DMS 273 treated with DMSO at 0.1 percent for 48 hours (cell line): ENCODE measurements at regions not wholly inside any gene's neighbourhood (a gene's known extent, or its start where the extent isn't known, plus 50 kb on each side); places are given as distances from the start of the nearest gene placed in this dataset.

ENCODE experiments used
- DNase-seq: peaks from one replicate; lab custom pipeline; 2025; lab: John Stamatoyannopoulos, UW

DNA sequence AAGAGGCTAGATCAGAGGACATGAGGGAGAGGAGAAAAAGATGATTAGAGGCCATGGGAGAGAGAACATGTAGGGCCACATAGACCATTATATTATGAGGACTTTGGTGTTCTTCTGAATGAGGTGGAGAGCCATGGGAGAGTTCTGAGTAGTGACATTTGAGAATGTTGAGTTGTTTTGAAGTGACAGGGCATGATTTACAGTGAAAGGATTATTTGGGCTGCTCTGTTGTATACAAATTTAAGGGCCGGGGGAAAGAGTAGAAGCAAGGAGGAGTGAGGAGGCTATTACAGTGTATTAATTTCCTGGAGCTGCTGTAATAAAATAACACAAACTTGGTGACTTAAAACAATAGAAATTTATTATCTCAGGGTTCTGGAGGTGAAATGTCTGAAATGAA lies 102.5 kb upstream of the RGS4 start:
- DNase-seq, result no peak

DNA sequence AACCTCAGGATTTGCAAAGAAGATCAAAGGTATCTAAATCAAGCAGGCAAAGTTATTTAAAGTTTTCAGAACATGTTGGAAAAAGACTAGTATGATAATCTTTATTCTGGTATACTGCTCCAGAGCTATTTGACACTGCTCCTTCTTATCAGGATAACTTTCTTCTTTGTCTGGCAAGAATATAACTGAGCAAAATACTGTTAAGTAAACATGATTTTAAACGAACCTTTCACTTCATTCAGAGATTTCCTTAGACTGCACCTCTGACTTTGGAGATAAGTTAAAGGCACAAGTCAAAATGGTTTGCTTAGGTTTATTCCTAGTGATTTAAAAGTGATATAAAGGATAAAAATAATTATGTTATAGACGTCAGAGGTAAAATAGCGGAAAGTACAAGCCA lies 103.9 kb upstream of the CCDC190 start:
- DNase-seq, result no peak

DNA sequence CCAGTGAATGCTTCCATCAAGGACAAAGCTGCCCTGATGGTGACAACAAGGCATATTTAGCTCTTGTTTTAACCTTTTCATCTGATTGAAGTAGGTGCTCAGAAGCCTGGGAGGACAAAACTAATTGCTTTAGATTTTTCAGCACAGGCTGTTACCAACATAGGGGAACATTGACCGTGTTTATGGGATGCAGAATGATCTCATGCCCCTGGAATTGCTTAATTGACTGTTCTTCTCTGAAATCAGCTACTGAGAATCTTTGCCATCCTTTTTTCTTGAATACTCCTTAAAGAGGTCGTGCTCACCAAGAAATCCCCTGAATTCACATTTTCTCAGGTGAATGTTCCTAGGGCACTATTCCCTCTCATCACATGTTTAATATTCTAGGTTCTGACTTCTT lies 95.9 kb upstream of the CCDC190 start:
- DNase-seq, result no peak

DNA sequence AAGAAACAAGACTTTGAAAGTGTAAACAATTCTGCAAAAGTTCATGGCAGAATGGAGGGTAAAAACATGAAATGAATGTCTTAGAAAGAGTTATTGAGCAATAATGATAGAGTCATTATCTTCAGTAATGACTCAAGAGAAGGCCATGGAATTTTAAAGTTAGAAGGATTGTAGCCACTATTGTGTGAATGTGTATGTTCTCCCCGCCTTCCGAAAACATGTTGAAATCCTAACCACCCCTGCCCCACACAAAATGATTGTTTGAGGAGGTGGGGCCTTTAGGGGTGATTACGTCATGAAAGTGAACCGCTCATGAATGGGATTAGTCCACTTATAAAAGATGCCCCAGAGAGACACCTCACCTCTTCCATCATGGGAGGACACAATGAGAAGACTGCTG lies 93.8 kb upstream of the CCDC190 start:
- no peak for DNase-seq

DNA sequence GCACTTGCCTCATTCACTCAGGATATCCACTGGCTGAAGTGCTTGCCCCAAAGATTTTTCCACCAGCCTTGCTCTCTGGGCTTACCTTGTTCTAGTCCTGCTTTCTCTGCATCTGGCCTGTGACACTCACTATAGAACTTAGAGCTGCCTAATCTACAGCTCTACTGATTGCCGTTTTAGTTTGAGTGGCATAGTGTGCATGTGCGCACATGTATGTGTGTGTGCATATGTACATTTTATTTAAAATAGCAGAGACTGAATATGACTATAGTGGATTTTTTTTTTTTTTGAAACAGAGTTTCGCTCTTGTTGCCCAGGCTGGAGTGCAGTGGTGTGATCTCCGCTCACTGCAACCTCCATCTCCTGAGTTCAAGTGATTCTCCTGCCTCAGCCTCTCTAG lies 92.0 kb upstream of the CCDC190 start:
- no peak for DNase-seq

DNA sequence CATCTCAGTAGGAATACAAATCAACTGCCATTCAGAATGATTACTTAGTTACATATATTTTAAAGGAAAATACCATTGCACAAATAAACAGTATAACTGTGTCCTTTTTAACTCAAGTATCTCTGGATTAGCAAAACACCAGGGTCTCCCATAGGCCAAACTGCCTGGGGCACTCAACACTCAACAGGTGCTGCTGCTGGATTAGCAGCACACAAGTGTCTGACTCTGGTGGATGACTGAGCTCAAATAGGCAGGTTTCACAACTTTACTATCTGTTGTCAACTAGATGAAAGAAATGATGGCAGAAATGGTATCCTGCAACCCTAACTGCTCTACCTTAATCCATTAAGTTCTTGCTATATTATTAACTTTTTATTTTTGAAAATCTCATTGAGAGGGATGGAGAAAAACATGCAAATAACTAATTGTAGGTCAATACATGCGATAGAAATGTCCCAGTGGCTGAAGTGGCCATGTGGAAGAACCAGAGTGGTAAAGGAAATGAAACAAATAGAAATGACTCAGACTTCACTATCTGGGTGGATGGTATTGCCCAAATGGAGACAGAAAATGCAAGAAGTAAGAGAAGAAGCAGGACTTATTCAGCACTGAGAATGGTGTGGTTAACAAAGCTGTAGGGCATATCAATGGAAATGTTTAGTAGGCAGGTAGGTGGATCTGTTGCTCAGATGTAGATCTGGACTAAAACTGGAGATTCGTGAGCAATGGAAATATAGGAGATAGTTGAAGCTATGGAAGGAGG lies 90.8 kb upstream of the CCDC190 start:
- no peak for DNase-seq

DNA sequence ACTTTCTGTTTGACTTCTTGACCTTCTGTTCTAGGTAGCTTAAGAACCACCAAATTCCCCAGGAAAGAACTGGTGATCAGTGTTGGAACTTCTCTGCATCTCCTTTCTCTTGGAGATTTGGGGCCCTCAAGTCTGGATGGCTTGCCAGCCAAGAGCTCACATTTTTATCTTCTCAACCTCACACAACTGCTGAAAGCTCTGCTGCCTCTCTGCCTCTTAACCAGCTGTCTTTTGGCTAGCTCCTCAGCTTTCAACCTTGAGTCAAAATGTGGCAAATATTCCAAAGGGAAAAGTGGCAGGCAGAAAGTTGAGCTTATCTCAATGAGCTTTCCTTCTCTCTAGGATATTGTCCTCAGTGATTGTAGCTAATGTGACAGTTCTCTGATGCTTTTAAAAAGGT lies 89.2 kb upstream of the CCDC190 start:
- DNase-seq, result no peak

DNA sequence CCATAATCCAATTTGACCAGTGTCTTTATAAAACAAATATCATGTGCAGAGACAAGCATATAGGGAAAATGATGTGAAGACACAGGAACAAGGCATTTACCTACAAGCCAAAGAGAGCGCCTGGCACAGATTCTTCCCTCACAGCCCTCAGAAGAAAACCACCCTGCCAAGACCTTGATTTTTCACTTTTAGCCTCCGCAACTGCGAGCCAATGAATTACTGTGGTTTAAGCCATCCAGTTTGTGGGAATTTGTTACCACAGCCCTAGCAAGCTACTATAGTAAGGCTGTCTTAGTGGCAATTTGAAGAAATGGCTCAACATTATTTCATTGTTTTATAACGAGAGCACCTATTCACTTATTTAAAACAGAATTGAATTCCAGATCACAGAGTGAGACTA lies 85.7 kb upstream of the CCDC190 start:
- DNase-seq, result no peak

DNA sequence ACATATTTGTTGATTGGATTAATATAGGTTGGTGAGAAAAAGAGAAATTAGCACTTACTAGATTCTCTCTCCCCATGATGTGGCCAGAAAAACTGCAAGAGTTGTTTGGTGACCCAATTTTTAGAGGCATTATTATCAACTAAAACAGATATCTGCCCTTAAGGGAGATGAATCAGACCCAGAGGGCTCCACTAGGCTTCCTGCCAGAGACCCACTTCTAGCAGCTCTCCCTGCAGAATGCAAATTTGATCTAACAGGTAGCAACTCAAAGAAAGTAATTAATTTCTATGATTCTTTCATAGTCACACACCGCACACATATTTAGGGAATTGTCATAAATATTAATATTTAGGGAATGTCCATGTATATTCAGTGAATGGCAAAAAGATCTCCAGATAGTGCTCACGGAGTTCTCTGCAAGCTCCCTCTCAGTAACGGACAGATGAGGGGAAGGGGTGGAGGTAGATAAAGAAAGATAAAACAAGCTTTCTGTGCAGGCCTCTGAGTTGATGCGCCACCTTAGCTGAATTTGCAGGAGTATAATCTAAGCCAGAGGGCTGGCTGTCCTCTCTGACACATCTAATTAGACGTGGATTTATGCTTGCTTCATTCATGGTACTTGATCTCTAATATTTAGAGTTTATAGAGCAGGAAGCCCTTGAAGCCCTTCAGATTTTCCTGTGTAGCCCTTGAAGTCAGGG lies 84.1 kb upstream of the CCDC190 start:
- no peak for DNase-seq

DNA sequence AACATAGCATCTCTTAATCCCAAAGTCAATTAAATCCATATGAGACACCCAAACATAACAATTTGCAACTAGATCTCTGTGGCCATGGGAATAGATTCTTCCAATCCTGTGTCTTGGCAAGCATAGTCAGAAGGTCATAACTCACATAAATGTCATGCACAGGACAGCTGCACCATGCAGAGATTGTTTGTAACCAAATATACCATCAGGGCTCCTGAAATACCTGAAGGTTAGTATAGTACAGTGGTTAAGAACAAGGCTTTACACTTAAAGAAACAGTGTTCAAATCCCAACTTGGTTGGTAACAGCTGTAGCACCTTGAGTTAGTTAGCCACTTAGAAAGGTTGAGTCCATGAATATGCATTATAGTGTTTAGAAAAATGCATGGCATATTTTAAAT lies 82.6 kb upstream of the CCDC190 start:
- no peak for DNase-seq

DNA sequence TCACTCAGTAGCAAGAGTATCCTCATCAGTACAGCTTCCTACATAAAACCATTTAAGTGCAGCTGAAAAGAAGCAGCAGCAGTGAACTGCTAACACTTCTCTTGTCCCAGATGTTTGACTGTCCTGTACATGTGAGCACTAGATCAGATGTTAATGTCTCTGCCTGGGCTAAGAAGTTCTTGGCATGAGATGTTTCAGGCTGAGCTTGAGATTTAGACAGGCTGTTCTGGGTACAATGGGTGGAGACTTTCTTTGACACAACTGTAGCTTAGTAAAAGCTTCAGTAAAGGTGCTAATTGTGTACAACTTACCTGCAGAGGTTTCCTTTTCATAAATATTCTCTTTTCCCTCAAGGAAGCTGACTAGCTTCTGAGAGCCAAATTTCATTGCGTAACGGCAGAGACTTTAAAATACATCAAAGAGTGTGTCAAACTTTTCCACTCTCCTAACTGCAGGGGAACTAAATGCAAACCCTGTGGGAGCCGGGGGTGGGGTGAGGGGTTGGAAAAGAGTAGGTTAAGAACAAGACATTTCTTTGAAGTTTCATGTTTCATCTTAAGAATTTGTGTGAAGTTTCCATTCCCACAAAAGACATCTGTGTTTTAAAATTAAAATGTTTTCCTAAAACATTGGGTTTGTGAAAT lies 82.1 kb upstream of the CCDC190 start:
- peak; percentile 38 for DNase-seq

DNA sequence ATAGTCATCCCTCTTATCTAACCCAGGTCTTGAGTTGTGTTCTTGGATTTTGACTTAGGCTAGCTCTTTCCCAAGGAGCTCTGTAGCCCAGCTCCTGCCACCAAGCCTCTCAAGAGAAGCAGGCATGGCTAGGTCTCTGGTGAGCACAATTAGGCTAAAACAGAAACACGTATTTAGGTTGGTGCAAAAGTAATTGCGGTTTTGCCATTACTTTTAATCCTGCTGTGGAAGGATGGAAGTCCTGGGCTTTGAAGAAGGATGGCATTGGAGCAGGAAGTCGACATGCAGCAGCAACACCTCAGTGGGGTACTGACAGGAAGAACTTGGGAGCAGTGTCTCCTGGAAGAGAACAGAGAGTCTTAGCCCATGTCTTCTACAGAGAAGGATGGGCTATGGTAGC lies 80.0 kb upstream of the CCDC190 start:
- DNase-seq, result no peak

DNA sequence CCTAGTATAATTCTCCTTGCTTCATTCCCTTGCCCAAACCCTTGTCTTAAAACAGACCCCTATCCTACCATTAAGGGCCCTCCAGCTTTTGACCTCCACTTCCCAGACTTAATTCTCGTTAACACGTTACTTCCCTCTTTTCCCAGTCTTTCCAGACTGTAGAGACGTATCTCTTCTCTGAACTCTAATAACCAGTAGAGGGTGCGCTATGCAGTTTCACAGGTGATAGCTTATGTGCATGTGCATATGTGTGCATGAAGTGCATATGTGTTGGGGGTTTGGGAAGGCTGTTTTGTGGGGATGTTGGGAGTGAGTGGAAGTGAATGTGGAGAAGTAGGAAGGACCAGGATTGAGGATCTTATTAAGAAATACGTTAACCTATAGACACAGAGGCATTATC lies 78.1 kb upstream of the CCDC190 start:
- no peak for DNase-seq

DNA sequence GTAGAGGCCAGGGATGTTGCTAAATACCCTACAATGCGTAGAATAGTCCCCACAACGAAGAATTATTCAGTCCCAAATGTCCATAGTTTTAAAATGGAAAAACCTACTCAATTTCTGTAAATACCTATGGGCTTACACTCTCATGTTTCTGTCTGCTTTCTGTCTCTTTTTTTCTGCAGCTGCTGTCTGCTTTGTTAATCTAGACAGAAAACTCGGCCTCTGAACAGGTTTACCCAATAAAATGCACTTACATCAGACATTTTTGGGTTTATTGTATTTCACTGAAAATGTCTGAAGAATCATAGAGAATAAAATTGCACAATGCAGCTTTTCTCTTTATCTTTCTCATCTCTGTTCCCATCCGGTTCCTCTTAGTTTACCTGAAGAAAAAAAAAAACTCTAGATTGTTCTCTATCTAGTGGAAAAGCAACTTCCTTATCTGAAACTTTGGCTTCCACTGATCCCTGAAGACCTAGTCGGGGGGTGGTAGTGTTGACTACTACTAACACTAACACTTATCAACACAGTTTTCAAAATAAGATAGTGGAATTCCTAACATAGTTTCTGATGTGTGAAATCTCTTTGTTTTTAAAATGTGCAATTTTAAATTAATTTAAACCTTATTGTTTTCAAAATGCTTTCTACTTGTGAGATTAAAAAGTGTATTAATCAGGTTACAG lies 76.9 kb upstream of the CCDC190 start:
- no peak for DNase-seq

DNA sequence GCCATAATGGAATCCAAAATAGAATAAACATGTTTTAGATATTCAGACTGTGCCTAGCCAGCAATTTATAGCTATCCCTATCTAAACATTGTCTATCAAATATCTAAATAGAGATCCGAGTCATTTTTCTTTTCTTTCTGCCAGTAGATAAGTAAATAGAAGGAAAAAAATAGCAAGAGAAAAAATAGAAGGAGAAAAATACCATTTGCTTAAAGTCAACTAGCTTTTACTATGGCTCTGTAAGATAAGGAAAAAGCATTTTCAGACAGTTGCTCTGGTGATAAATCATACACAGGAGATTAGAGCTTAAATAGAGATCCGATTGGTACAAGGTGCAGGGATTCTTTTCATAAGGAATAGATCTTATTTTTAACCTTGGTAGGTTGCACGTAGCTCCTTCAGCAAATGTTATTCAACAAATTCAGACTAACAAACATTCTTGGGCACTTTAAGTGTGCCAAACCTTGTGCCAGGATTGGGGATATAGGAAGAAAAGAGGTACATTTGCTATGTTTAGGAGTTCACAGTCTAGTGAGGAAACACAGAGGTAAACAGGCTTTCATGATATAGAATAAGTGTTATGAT lies 70.1 kb upstream of the CCDC190 start:
- DNase-seq, result no peak

DNA sequence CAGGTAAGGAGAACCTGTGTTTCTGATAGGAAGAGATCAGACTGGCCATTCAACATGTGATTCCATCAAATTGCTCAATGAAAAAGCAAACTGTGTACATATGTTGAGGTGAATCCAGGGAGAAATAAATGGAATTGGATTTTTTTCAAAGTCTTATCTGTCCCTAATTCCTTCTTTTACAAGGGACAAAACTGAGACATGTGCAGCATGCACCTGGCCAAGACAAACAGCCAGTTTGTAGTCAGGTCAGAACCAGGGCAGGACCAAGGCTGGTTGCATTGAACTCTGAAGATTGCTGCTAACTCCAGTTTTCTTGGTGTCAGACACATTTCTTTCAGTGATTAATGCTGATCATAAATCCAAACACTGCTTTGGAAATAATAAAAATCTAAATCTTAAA lies 69.6 kb upstream of the CCDC190 start:
- DNase-seq, result no peak

DNA sequence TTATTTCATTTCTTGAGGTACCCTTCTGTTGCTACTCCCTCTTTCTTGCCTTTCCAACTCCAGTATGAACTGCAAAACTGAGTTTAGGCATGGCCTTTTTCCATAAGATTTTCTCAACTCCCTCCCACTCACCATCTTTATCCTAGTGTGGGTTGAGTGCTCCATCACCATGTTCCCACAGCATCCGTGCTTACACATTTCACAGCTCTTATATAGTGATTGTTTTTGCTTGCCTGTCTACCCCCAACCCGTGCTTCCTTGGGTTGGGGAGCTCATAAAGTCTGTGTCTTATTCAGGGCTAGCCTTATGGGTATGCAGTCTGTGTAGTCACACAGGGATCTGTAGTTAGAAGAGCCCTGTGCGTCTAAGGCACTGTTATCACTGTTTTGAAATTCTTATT lies 68.2 kb upstream of the CCDC190 start:
- DNase-seq, result no peak

DNA sequence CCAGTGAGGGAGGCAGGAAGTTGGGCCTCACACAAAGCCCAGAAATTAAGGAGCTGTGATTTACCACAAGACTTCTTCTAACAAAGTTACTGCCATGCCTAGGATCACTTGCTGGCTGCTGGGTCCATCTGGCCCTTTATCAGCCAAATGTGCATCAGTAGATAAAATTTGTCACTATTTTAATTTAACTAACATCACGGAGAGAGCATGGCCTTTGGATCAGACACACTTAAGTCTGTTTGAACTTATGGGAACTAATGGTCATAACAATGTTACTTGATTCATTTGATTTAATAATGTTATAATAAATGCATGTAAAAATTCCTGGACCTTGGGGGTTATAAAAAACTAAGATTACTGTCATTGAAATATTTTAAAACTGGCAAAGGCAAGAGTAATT lies 67.2 kb upstream of the CCDC190 start:
- DNase-seq, result no peak

DNA sequence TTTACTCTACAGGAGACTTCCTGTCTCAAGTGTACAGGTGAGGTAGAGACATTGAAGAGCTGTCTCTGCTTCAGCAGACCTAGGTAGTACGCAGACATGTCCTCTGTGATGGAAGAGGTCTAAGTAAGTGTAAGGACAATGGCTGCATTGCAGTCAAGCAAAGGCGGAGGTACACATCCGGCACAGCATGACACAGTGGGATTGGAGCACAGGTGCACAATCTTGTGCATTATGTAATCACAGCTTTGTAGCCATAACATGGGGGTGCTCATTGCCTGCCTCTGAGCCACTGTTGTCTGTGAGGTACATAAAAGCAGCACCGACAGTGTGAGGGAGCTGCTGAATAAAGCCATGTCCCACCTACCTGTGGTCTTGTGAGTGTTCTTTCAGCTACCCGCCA lies 66.4 kb upstream of the CCDC190 start:
- no peak for DNase-seq

DNA sequence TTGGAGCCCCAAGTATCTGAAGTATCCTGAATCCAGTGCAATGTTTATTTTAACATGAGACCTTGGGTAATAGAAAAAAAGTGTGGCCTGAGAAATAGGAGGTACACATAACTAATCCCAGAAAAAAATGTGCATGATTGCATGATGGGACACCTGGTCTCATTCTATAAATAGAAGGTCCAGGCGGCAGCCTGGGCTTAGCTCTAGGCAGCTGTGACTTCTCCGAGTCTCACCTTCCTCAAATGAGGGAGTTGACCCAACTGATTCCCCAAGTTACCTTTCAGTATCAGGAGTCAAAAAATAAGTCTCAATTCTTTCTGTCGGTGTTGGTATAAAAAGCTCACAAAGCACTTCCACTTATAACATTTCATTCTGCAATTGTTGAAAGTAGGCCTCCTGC lies 65.9 kb upstream of the CCDC190 start:
- no peak for DNase-seq

DNA sequence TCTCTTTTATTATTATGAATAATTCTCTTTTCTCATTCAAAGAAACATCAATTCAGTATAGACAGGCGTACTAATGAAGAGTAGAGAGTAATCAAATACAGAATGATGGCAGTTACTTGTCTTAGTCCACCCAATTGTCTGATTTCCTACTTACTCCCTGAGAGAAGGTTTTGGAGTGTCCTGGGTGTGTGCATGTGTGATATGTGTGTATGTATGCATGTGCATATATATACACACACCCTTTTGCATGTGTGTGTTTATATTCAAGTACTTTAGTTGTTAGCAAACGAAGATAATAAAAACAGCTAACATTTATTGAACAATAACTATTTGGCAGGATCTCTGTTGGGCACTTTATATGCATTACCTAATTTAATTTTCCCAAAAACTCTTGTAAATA lies 63.2 kb upstream of the CCDC190 start:
- DNase-seq, result no peak

DNA sequence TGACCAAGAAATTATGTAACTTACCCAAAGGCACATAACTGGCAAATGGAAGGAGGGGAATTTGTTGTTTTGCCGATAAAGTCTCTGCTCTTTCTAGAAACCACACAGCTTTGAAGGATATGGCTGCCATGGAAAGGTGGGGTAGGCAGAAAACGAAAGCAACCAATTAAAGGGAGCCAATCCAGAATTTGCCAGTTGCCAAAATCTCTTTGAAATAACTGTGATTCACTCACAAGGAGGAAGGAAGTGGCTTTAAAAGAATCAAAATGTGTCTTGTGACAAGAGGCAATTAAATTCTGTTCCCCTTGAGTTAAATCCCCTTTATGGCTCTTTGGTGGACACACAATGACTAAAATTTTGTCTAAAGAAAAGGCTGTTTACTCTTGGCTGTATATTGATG lies 61.2 kb upstream of the CCDC190 start:
- DNase-seq, result no peak

DNA sequence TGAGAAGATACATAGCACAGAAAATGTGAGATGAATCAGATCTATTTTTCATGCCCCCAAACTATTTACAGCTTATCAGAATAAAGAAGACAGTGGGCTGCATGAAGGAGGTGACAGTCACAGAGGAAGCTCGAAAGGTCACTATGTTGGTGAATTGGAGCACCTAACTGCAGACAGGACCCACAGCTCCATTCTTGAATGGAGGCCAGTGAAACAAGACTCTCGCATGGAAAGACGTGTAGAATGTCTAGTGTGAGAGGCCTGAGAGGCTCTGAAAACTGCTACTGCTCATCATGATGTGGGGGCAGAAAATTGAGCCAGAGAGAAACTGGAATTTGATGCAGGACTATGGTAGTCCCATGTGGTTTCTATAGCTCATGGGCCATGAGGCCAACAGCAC lies 60.3 kb upstream of the CCDC190 start:
- no peak for DNase-seq
